HG02610 (cell line): ENCODE measurements at regions not wholly inside any gene's neighbourhood (a gene's known extent, or its start where the extent isn't known, plus 50 kb on each side); places are given as distances from the start of the nearest gene placed in this dataset.

Experiments used
- ATAC-seq: cut with Tn5 transposase; IDR thresholded peaks from one replicate; pipeline ENCODE4 v1.9.1; 2021; ENCODE audit warnings: mild to moderate bottlenecking, moderate library complexity; ENCODE audit not compliant: unreplicated experiment

- ATAC-seq = no peak
Observed at GRCh38 chr2:15763822-15764682, 172.4 kb downstream of the DDX1 start.

DNA sequence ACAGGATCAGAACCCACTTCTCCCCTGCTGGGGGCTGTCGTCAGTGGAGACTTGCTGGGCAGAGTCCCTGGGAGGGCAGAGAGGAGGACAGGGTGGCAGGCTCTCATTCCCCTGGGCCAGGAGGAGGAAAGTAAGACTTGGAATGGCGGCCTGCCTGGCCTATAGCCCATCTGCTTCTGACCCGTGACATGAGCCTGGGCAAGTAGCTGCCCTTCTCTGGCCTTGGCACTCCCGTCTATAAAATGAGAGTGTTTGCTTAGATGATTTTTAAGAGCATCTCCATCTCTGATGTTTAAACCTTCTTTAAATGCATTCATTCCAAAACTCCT lies 173.0 kb downstream of the DDX1 start:
- ATAC-seq = no peak

DNA sequence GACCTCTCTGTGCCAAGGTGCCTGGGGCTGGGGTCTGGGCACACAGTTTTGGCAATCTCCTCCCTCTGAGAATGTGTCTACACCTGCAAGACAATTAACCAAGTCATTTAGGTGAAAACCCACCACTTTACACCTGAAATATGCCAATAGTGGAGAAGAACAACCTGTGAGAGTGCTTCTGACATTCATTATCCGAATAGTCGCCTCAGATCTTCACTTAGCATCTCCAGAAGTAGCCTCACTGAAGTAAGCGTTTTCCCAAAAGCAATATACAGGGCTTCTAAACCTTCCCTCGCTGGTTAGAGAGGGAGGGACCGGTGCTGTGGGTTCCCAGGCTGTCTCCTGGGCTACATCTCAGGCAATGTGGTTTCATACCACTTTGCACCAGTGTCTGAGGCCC lies 173.5 kb downstream of the DDX1 start:
- no peak for ATAC-seq

DNA sequence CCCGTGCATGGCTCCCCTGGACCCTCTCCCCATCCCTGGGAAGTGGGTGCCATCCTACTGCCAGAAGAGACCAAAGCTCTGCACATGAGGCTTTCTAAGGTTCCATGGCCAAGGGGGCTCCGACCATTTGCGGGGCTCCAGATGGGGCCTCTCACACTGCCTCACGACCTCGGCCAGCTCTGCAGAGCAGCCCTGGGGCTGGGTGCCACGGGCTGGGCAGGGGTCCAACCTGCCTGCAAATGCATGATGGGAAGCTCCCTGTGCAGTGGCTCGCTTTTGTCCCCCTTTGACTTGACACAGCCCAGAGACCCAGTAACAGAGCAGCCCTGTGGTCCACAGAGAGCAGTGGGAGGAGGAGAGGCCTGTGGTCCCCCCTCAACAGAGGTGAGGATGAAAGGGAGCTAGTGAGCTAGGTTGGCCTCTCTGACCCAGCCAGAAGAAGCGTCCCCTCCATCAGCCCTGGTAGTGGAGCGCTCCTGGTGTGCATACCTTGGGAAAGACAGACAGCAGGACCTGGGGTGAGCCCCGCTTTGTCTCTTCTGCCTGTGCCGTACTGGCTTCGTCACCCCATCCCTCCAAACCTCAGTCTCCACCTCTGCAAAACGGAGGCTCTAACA lies 174.1 kb downstream of the DDX1 start:
- ATAC-seq = no peak

DNA sequence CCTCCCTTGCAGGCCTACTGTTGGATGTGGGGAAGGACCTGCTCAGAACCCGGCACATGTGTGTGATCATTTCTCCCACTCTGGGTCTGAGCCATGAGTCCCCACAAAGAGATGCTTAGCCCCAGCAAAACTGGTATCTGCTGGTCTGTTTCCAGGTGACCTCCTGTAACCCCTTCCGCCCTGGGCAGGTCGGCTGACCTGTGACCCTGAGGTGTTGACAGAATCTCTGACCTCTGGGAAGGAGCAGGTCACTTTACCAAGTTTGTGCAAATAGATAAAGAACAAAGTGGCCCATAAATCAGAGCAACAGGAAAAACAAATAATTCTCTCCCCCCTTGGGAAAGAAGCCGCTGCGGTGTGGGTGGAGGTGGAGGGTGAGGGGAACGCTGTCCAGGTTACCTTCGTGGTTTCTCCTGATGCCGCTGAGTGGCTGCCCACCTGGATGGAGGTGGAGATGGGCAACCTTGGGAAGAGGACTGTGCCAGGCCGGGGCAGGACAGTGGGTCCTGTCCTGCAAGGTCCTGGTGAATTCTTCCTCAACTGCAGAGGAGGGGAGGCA lies 174.0 kb upstream of the MYCN start:
- ATAC-seq = no peak

- no peak for ATAC-seq
Observed at GRCh38 chr2:15766911-15767597, 173.3 kb upstream of the MYCN start.

DNA sequence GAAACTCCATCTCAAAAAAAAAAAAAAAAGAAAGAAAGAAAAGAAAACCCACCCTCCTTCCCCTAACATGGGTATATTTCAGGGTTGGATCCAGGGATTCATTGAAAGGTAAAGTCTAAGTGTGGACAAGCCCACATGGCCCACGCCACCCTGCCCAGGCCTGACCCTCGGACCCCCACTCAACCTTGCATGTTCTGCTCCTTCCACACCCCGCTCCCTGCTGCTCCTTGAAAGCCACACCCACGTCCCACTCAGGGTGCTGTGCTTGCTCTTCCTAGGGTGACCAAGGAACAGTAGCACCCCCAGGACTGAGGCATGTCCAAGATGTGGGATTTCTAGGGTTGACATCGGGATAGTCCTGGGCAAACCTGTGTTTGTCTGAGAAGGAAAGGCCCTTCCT lies 172.7 kb upstream of the MYCN start:
- ATAC-seq = no peak

- ATAC-seq = no peak
Observed at GRCh38 chr2:15768142-15768541, 172.2 kb upstream of the MYCN start.

DNA sequence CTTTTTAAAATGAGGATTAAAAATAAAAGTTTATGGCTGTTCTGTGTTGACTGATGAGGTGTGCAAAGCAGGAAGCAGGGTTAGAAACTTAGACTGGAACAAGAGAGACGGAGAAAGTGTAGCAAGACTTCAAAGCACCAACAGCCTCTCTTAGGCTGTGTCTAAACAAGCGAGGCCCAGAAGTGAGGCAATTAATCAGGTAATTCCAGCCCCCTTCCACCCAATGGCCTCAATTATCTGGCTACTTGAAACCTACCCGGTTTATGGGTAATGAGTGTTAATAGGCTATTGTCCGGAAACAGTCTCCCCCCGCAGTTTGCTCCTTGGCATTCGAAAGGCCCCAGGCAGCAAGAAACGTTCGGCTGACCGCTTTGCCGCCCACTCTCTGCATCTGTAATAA lies 171.7 kb upstream of the MYCN start:
- ATAC-seq = no peak

DNA sequence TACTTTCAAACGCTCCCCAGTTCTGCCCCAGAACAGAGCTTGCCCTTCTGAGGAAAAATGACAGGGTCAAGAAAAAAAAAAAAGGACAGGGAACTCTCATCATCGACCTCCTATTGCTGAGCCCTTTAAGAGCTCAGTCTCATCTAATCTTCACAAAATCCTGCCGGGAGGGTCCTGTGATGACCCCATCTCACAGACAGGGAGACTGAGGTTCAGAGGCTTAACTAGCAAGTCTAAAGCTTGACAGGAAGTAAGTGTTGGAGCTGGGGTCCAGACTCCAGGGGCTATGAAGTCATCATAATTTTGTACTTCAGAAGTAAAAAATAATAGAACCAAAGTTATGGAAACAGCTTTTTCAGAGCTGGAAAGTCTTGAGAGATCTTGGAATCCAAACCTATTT lies 171.1 kb upstream of the MYCN start:
- no peak for ATAC-seq

DNA sequence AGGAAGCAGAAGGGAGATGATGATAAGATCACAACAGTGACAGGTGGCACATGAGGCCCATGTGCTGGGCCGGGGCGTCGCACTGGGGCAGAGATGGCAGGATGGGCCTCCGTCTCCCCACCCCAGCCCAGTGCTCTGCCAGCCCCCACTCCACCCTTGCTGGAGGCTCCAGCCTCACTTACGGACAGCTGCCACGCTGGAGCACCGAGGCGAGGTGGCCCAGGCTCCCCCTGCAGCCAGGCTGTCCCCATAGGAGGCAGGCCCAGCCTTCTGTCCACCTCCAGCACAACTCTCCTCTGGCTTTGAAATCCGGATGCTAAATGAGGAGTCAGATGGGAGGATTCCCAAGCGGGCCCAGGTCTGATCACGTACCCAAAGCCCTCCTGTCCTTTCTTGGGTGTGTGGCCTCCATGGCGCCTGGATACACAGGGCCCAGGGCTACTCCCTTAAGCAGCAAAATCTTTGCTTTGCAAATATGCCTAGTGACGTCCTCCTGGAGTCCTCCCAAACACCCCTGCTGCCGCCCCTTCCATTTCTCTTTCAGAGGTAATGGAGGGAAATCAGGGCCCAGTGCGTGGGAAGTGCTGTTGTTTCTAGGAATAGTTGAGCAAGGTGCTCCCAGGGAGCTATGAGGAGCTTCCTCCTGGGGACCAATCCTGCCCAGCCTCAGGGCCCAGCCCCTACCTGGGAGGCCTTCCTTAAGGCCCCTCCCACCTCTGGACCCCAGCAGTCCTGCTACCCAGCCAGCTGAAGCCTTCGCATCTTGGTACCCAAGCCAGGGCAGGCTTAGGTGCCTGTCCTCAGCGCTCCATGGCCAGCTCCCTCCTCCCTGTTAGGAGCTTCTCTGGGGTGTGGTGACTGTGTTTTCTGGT lies 170.4 kb upstream of the MYCN start:
- no peak for ATAC-seq

GRCh38 chr2:15770606-15771005 lies 169.7 kb upstream of the MYCN start:
- ATAC-seq = no peak

DNA sequence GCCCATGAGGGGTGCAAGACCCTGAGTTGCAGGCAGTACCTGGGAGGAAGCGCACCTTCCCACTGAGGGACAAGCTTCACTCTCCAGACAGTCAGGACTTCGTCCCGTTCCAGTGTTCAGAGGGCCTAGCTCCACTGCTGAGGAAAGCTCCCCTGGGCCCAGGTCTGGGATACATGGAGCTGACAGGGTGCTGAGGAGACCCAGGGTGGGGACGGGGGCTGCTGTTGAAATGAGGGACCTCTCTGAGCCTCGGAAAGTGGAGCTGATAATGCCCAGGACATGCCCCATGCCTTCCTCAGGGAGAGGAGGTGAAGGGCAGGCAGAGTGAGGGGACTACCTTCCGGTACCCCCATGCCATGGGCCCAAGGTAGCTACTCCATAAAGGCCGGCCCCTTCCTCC lies 169.2 kb upstream of the MYCN start:
- ATAC-seq = no peak

DNA sequence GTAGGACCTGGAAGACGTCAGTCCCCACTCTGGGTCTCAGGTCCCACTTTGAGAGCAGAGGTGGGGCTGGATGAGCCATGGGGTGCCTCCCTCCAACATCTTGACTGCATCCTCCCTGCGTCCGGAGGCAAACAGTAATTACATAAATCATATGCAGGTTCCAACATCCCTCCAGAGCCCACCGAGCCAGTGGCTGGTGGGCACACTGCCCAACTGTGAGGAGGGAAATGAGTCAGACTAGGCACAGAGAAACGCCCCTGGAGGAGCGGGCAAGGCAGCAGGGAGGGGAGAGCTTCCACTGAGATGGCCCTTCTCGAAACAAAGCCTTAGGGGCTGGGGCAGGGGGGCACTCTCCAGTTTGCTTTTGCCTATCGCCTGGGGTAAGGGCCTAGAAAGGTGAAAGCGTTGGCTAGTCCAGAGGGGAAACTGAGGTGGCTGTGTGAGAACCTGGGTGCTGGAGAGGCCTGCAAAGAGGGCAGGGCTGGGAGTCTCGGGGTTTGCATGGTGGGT lies 168.2 kb upstream of the MYCN start:
- ATAC-seq = no peak

DNA sequence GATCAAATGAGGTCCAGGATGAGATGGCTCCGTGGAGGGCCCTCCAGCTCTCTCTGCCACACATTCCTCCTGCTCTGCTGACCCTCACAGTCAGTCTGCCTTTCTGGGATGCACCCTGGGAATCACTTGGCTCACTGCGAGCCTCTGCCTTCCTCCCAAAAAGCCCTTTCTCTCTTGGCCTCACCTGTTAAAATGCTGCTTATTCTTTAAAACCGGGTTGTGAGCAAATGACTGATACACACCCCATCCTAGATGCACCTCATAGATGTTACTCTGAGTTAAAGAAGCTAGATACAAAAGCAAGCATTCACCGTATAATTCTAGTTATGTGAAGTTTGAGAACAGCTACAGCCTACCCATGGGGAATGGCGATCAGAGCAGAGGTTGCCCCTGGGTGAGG lies 167.7 kb upstream of the MYCN start:
- no peak for ATAC-seq

- no peak for ATAC-seq
Observed at GRCh38 chr2:15773204-15773603, 167.1 kb upstream of the MYCN start.

DNA sequence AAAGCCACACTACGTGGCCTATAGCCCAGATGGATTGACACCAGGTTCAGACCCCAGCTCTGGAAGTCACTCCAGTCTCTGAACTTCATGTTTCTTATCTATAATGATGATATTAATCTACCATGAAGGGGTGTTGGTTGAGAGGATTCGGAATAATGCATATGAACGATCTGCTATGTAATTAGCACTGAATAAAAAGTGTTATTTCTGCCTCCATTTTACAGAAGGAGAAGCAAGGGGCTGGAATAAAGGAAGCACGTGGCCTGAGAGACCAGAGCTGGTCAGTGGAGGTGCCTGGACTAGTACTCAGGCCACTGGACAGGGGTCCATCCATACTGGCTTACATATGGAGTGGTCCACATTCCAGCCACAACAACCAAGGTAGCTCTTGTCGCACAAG lies 166.5 kb upstream of the MYCN start:
- no peak for ATAC-seq

DNA sequence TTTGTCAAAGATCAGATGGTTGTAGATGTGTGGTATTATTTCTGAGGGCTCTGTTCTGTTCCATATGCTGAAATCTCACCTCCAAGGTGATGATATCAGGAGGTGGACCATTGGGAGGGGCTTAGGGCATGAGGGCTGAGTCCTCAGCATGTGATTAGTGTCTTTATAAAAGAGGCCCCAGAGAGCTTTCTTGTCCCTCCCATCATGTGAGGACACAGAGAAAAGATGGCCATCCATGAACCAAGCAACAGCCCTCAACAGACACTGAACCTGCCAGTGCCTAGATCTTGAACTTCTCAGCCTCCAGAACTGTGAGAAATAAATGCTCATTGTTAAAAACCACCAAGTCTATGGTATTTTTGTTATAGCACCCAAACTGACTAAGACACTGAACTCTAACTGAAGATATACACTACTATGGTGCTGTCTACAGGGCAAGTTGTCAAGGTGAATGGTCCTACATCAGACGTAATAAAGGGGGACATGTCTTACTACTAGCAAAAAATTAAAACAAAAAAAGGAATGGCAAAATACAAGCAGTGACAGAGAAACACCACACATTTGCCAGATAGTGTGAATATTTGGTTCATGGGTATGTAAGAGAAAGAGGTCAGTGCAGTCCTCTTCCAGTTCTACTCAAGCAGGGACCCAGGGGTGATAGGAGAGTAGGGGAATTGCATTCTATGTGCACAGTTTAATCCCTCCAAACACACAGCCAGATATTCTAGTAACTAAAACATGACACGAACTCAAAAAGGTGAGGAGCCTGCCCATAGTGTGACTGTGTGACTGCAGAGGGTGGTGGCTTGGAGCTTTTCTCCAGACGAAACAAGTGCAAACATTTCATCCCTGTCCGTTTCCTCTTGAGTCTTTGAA lies 164.4 kb upstream of the MYCN start:
- no peak for ATAC-seq

DNA sequence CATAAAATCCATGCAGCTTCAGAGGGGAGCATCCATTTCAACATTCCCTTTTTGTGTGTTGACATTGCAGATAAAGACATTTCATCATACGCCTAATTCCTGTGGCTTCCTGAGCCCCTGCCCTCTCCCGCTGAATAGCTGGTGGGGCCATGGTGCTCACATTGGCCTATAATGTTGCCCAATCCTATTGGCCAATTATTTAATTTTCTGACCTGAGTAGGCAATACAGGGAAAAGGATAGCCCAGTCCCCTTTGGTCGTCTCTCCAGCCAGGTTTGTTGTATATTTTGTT lies 163.8 kb upstream of the MYCN start:
- no peak for ATAC-seq
